Peyer's patch (tissue), 4 donors: ENCODE measurements at regions not wholly inside any gene's neighbourhood (a gene's known extent, or its start where the extent isn't known, plus 50 kb on each side); places are given as distances from the start of the nearest gene placed in this dataset.

Experiments
- POLR2A ChIP-seq, 2 donors: fragments of 450-650 bp; IDR thresholded peaks; one replicate each; pipeline ENCODE4 v1.5.1; 2017; ENCODE audit warnings: antibody characterized with exemption in 2 of 2, mild to moderate bottlenecking in 2 of 2, moderate library complexity in 2 of 2
- TF ChIP-seq, protein P1 (sequence below), 6 experiments: fragments of 450-650 bp in 4 of 6; fragments of 200-600 bp in 2 of 6; sonication (generic) in 1 of 6; IDR thresholded peaks; one replicate each; pipeline ENCODE4 v1.5.1; 2017 to 2019; ENCODE audit warnings: antibody characterized with exemption in 6 of 6, mild to moderate bottlenecking in 3 of 6, moderate library complexity in 1 of 6

DNA sequence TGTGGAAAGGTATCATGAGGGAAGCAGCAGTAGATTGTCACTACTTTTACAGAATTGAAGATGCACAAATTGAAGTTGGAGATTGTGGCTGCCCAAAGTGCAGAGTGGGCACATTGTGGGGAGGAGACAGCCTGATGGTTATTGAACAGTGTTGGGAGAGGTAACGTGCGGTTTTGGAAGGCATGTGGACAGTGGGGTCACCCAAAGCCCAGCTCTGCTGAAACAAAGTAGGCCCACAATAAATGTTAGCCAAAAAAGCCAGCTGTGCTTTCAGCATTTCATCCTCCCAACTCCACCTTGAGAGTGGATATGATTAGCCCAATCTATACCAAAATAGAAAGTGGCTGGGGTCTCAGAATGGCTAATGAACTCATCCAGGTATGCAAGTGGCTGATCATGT, 96.7 kb downstream of the TMX1 start:
- TF ChIP-seq POLR2A (IDR thresholded peaks at IDR 0.05), result no peak
- TF ChIP-seq, protein P1, sequence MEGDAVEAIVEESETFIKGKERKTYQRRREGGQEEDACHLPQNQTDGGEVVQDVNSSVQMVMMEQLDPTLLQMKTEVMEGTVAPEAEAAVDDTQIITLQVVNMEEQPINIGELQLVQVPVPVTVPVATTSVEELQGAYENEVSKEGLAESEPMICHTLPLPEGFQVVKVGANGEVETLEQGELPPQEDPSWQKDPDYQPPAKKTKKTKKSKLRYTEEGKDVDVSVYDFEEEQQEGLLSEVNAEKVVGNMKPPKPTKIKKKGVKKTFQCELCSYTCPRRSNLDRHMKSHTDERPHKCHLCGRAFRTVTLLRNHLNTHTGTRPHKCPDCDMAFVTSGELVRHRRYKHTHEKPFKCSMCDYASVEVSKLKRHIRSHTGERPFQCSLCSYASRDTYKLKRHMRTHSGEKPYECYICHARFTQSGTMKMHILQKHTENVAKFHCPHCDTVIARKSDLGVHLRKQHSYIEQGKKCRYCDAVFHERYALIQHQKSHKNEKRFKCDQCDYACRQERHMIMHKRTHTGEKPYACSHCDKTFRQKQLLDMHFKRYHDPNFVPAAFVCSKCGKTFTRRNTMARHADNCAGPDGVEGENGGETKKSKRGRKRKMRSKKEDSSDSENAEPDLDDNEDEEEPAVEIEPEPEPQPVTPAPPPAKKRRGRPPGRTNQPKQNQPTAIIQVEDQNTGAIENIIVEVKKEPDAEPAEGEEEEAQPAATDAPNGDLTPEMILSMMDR (IDR thresholded peaks at IDR 0.05), result no peak
